ENCODE measurements at regions not wholly inside any gene's neighbourhood (a gene's known extent, or its start where the extent isn't known, plus 50 kb on each side); places are given as distances from the start of the nearest gene placed in this dataset.

DNA sequence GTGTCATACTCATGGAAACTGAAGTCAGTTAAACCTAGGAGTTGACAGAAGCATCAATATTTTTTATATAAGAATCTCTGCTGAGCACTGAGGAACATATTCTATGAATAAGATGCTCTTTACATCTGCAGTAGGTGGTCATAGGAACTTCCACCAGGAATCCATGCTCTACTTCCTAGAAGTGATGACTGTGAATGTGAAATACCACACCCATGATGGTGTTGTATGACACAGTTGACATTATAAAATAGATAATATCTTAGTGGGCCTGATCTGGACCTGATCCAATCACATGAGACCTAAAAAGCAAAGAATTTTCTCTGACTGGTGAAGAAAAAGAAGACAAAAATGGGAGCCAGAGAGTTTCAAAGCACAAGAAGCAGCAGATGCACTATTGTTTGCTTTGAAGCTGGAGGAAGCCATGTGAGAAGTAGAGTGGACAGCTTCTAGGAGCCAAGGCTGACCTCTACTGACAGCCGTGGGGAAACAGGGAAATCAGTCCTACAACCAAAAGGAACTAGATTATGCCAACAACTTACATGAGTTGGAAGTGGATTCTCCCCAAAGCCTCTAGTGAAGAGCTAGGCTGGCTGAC, 68.6 kb upstream of the HS3ST1 start:
- peak; percentile 5 for DNase-seq

DNA sequence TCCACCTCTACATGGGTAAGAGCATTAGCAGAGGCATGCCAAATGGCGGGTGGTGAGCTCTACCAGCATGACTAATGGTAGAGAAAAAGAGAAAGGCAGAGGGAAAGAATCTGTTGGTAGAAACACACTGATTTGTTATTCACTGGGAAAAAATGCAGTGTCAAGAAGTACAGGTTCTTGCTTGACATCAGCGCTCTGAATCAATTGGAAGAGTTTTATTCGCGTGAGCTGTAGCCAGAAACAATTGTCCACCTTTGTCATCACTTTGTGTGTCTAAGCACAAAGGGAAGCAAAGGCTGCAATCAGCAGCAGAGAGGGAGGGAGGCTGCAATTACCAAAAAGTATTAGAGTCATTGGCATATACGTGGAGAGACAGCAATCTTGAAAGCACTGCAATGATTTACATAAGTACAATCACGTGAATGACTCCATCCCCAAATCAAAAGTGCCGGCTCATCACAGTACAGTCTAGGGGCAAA, 67.7 kb upstream of the HS3ST1 start:
- DNase-seq, result no peak

DNA sequence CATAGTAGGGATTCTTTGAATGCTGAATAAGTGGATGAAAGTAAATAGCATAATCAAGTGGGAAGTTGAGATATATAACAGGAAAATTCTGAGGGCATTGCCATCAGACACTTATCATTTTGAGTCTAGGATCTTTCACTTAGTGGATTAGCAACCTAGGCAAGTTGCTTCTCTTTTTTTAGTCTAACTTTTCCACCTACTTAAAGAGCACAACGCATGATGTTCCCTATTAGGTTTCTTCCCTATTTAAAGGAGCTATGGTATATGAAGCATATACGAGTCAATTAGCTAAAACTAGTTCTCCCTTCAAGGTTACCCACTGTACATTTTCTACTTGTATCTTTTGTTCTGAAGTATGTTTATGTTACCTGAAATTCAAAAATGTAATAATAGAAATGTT, 67.1 kb upstream of the HS3ST1 start:
- no peak for DNase-seq

DNA sequence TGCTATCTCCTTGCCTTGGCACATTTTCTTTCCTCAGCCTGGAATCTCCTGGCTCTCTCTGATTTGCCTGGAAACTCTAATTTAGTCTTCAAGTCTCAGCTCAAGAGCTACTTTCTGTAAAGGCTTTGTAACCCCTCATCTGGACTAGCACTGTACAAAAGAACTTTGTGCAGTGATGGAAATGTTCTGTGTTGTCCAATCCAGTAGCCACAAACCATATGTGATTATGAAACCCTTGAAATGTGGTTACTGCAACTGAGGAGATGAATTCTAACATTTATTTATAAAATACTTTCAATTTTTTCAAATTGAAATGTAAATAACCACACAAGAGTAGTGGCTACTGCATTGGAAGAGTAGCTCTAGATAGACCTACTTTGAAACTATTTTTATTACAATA, 66.6 kb upstream of the HS3ST1 start:
- DNase-seq, result no peak

DNA sequence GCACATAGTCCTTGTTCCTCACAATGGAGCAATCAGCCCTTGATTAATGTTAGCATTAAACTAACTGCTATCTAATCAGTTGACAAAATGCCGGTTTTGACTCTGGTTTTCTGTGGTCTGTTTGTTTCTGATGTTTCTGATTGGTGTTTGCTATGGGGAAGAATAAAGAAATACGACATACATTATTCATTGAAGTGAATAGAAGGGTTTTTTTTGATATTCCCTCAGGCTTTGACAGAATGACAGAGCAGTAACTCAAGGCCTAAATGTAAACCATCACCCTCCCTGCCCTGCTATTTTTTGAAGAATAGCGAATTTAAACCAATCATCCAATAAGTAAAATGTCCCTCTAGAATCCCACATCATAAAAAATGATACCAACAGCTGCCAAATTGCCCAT, 65.5 kb upstream of the HS3ST1 start:
- DNase-seq, result no peak

DNA sequence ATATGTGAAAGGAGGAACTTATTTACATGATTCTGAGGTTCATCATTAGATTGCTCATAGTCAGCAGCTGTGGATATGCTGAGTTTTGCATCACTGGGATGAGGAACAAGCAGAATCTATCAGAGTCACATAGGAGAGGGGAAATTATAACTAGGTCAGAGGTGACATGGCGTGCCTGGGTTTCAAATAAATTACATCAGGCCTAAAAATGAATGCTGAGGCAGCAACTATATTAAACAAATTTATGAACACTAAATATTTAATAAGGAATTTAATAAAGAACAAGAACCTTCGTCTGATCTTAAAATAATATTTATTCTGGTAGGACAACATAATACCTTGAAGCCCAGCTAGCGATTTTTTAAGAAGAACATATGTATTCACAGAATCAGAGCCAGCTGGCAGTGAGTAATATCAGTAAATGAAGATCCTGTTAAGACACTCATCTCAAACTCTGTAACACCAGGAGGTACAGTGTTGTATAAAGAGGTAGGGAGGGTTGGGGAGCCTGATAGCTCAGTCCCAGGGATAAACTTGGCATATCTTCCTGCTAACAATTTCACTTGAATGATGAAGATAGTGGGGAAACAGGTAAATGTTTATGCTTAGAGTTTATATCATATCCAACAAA, 60.9 kb upstream of the HS3ST1 start:
- DNase-seq, result peak; percentile 31

DNA sequence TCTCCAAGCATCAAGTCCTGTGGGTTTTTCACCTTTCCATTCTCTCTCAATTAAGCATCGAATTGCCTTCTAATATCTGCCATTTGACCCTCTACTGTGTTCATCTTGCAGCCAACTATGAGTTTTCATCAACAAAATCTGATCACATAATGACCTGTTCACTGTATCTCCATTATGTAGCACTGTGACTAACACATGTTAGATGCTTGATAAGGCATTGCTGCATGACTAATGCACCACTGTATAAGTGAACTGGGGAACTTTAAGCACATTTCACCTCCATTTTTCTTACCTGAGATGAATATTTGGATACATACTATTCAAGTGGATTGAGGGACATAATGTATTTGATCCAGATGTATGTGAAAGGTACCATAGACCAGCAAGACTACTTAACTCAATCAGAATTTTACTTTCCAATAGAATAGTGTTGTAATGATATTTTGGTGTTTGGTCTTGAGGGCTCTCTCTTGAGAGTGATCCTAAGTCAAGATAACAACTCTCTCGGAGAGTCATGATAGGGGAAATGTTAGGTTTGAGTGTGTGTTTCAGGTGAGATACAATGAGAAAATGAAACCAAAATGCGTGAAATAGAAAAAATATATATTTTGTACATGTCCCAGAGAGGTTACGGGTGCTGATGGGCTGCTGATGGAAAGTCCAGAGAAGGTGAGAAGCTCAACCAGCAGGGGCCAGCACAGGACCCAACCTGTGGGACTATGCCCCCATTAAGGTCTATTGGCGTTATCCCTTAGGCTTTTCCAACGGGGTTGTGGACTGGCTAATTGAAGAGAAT, 60.2 kb upstream of the HS3ST1 start:
- peak; percentile 31 for DNase-seq

DNA sequence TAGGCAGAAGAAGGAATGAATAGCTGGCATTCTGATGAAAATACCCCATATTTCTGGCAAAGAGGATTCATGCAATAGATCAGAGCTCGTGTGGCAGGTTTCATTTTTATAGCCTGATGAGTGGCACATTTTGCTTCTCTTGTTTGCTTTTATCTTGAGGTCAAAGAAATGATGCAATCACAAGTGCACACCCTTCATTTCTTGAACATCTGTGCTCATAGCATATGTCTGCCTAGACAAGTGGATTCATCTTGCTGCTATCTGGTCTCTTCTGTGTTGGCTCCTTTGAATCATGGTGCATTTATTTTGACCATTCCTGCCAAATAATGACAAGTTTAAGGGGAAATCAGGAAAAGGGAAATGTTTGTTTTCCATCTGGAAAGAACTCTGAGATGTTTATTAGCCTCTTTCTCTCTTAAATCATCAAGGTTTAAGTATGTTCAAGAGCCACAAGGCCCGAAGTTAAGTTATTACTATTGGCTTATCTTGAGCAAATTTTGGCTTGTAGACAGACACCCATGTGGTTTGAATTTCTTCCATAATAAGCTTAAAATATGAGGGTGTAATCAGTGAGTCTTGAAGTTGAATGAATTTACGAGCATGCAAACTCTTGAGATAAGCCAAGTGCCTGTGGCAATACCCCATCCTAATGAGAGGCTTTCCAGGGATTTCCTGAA, 59.3 kb upstream of the HS3ST1 start:
- peak; percentile 65 for DNase-seq

DNA sequence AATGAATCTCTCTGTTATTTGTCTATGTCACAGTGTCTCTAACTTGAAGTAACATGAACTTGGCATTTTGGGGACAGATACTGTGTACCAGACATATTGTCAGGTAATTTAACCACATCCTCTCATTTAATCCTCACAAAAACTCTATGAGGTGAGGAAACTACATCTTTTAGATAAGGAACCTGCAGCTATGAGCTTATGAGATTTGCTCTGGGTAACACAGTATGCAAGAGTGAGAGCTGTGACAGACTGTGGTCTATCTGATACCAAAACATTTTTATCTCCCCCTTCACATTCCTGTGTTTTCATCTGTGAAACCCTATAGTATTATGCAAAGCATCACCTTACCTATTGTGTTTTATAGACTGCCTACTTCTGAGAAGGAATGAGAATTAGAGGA, 58.4 kb upstream of the HS3ST1 start:
- no peak for DNase-seq

DNA sequence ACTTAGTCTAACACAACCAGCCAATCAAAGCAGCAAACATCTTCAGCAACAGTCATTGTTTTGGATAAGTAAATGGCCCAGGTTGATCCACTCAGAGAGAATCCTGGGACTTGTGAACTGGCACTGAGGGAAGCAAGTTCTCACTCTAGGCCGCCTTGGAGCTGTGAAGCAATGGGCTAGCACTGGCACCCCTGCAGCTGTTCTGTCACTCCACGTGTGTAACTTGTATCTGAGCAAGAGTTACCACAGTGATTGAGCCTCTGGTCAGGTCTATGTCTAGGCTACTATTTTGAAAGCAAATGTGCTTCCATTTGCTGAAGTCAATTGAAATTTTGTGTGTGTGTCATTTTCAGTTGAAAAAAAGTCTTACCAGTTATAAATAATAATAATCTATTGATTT, 57.2 kb upstream of the HS3ST1 start:
- no peak for DNase-seq

DNA sequence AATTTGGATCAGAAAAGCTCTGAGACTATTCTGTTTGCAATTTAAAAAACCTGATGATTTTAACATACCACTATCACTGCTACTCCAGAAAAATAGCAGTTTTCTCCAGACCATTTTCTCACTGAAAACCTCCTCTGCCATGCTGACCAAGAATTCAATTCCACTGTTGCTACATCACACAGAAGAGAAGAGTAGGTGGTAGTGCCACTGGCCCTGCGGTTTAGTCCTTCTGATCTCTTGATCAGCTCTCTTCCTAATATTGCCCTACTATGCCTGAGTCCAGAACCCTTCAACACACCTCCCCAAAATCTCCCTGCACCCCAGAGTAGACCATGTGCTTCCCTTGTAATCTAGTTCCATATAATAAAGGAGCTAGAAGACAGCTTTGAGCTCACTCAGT, 55.8 kb upstream of the HS3ST1 start:
- no peak for DNase-seq

DNA sequence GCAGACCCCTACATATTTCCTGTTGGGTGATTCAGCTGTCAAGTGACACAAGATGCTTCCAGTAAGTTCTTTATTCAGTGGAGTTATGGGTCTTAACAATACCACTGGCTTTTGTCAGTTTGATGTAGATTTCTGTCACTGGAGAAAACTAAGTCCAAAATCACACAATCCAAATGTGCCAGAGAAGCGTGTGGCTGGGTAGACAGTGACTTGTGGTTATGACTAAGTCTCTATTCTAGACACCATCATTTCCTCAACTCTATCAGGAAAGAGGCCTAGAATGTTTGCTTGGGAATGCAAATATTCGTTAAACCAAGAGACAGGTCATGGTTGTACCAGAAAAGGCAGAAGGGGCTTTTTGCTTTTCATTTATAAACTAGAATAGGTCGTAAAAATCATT, 54.4 kb upstream of the HS3ST1 start:
- peak; percentile 30 for DNase-seq

DNA sequence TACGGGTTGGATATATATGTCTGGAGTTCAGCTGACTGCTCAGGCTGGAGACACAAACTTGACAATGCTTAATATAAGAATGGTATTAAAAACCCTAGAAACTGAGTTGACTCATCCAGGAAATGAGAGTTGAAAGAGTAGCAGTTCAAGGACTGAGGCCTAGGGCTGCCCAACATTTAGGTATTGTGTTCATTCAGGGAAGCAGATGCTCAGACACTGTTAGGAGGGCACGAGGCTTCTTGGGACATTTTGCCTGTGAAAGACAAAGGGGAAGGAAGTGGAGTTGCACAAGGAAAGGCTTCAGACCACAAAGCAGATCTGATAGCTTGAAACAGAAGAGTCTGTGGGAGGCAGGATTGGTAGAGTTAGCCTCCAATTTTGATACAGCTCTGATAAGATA, 52.0 kb upstream of the HS3ST1 start:
- DNase-seq, result peak; percentile 64

Data from OCI-M1 (cell line).